HCT116 (cell line): ENCODE measurements at regions not wholly inside any gene's neighbourhood (a gene's known extent, or its start where the extent isn't known, plus 50 kb on each side); places are given as distances from the start of the nearest gene placed in this dataset.

Source experiments
- ATAC-seq: fragments of 200-7000 bp; cut with Tn5 transposase; 2 replicates; pipeline ENCODE4 v1.9.1; 2020; ENCODE audit warnings: mild to moderate bottlenecking, moderate library complexity
- BruUV-seq: library from RNA; stranded (reverse); fragments of 400-500 nt; replicated peaks from 2 replicates; lab custom pipeline; 2021; lab: Mats Ljungman, UMichigan
- CTCF ChIA-PET: fragments of 300-600 bp; sonication (Branson Sonifier 250); formaldehyde crosslinking; loops from one replicate; lab custom pipeline; 2021; ENCODE audit warnings: antibody characterized with exemption; lab: Charles Lee
- POLR2A ChIA-PET: fragments of 300-600, 350-600 bp; sonication (Branson Sonifier 250); formaldehyde crosslinking; loops from one replicate; lab custom pipeline; 2021; ENCODE audit warnings: antibody characterized with exemption; lab: Charles Lee
- RAD21 ChIA-PET, 2 experiments: fragments of 300-600 bp; sonication (Branson Sonifier 250); formaldehyde crosslinking; loops; one replicate each; lab custom pipeline; 2023; ENCODE audit warnings: low total read pairs in 2 of 2; ENCODE audit not compliant: uncharacterized antibody in 2 of 2, unreplicated experiment in 2 of 2, low non-redundant PET in 1 of 2; lab: Charles Lee
- DNase-seq: peaks from one replicate; pipeline ENCODE4 v3.0.0-alpha.2; 2010; ENCODE audit warnings: low read depth, low spot score
- H2AFZ ChIP-seq: fragments of 200-600 bp; shearing (Covaris generic), sonication (generic); 2 replicates; pipeline ENCODE4 v1.6.1; 2017; ENCODE audit warnings: low read depth, mixed run types, mixed read lengths, antibody characterized with exemption, low read length; ENCODE audit not compliant: poor library complexity, severe bottlenecking
- H3K27ac ChIP-seq: 2 replicates; pipeline ENCODE4 v1.5.1; 2012; ENCODE audit warnings: low read depth, low read length
- H3K27me3 ChIP-seq: fragments of 200-600 bp; sonication (generic); 2 replicates; pipeline ENCODE4 v1.6.1; 2016; ENCODE audit warnings: mixed run types, low read length, mixed read lengths; ENCODE audit not compliant: insufficient read depth
- H3K36me3 ChIP-seq, 2 experiments: fragments of 200-500 bp in 1 of 2; fragments of 200-600 bp in 1 of 2; sonication (Bioruptor generic) in 1 of 2; sonication (generic) in 1 of 2; 2 replicates each; pipeline versions ENCODE4 v1.5.1 to v1.6.1; 2014 to 2016; ENCODE audit warnings: low read length in 2 of 2, inconsistent platforms in 1 of 2, mixed read lengths in 1 of 2, mixed run types in 1 of 2; ENCODE audit not compliant: insufficient read depth in 2 of 2, control insufficient read depth in 1 of 2
- H3K4me1 ChIP-seq, 2 experiments: fragments of 200-600 bp in 1 of 2; sonication (generic) in 1 of 2; 2 replicates each; pipeline versions ENCODE4 v1.5.1 to v1.6.1; 2012 to 2017; ENCODE audit warnings: low read length in 2 of 2, inconsistent platforms in 1 of 2, mild to moderate bottlenecking in 1 of 2, mixed read lengths in 1 of 2, mixed run types in 1 of 2, moderate library complexity in 1 of 2; ENCODE audit not compliant: insufficient read depth in 2 of 2, control insufficient read depth in 1 of 2
- H3K4me2 ChIP-seq: fragments of 200-600 bp; sonication (generic); 2 replicates; pipeline ENCODE4 v1.6.1; 2017; ENCODE audit warnings: mixed run types, low read length, mixed read lengths
- H3K4me3 ChIP-seq, 2 experiments: fragments of 200-600 bp in 1 of 2; sonication (generic) in 1 of 2; replicated peaks in 1 of 2; 2 replicates each; pipeline ENCODE4 v1.5.1; 2011 to 2016; ENCODE audit warnings: low read length in 2 of 2, control low read depth in 1 of 2, low read depth in 1 of 2, mild to moderate bottlenecking in 1 of 2, mixed read lengths in 1 of 2, mixed run types in 1 of 2
- H3K79me2 ChIP-seq: fragments of 200-600 bp; sonication (generic); 2 replicates; pipeline ENCODE4 v1.6.1; 2017; ENCODE audit warnings: mild to moderate bottlenecking, mixed run types, low read length, moderate library complexity, mixed read lengths; ENCODE audit not compliant: insufficient read depth
- H3K9ac ChIP-seq: fragments of 200-600 bp; sonication (generic); 2 replicates; pipeline ENCODE4 v1.6.1; 2016; ENCODE audit warnings: low read length, mixed read lengths
- H3K9me2 ChIP-seq: fragments of 200-600 bp; sonication (generic), shearing (Covaris generic); 2 replicates; pipeline ENCODE4 v1.6.1; 2017; ENCODE audit warnings: mixed run types, mild to moderate bottlenecking, moderate library complexity; ENCODE audit not compliant: insufficient read depth
- H3K9me3 ChIP-seq, 2 experiments: fragments of 200-500 bp in 1 of 2; fragments of 200-600 bp in 1 of 2; sonication (Bioruptor generic) in 1 of 2; sonication (generic) in 1 of 2; 2 replicates each; pipeline ENCODE4 v1.6.1; 2014 to 2017; ENCODE audit warnings: low read length in 2 of 2, mixed read lengths in 2 of 2, inconsistent platforms in 1 of 2, low read depth in 1 of 2, mild to moderate bottlenecking in 1 of 2, mixed run types in 1 of 2, moderate library complexity in 1 of 2; ENCODE audit not compliant: control insufficient read depth in 1 of 2, insufficient read depth in 1 of 2
- H4K20me1 ChIP-seq: fragments of 200-600 bp; sonication (generic), shearing (Covaris generic); 2 replicates; pipeline ENCODE4 v1.6.1; 2017; ENCODE audit warnings: mixed run types, mild to moderate bottlenecking, moderate library complexity; ENCODE audit not compliant: insufficient read depth
- EZH2phosphoT487 ChIP-seq: fragments of 200-600 bp; IDR thresholded peaks from 2 replicates; pipeline ENCODE4 v1.6.1; 2018; ENCODE audit warnings: antibody characterized with exemption, borderline replicate concordance
- POLR2AphosphoS5 ChIP-seq: IDR thresholded peaks from 2 replicates; pipeline ENCODE4 v1.6.1; 2011; ENCODE audit warnings: mild to moderate bottlenecking, low read depth, low read length, moderate library complexity
- REST ChIP-seq: IDR thresholded peaks from 2 replicates; pipeline ENCODE4 v1.6.1; 2012; ENCODE audit warnings: low read depth
- intact Hi-C: fragments of 100-400 bp; cut with micrococcal nuclease; formaldehyde crosslinking; loops from 2 replicates; pipeline ENCODE4 v1.10.0; 2022

GRCh38 chr10:20698837-20699236 lies 198.3 kb downstream of the NEBL start:
- no peaks in the 10 kb centered on the region; a peak in 1 of 4 replicates for H3K4me1 ChIP-seq
- no peaks in the 10 kb centered on the region for H3K36me3 ChIP-seq
- no peak overlapping the region for H3K9ac ChIP-seq
- TF ChIP-seq REST, result no peak
- TF ChIP-seq, all 23 proteins: peak for 0
- Histone ChIP-seq H2AFZ (no peak overlapping the region), H3K79me2 (no peaks in the 10 kb centered on the region), H3K27me3 (no peaks in the 10 kb centered on the region), H3K4me2 (no peak overlapping the region), H3K4me3 (no peak overlapping the region), H4K20me1 (no peaks in the 10 kb centered on the region), H3K9me2 (no peaks in the 10 kb centered on the region), H3K9me3 (no peaks in the 10 kb centered on the region), H3K27ac (no peak overlapping the region)
- no TSS peak for BruUV-seq
- ATAC-seq (no peak), DNase-seq (no peak)
- ChIA-PET CTCF (no interaction called here), POLR2A (no interaction called here), RAD21 (no interaction called here)
- intact Hi-C loops, result no loop called here

GRCh38 chr10:20694296-20694695 lies 202.8 kb downstream of the NEBL start:
- ChIA-PET CTCF (no interaction called here), POLR2A (no interaction called here), RAD21 (no interaction called here)
- no peak overlapping the region for H2AFZ ChIP-seq
- no peaks in the 10 kb centered on the region for H4K20me1 ChIP-seq
- no peak overlapping the region for H3K27ac ChIP-seq
- TF ChIP-seq POLR2AphosphoS5 (no peak), EZH2phosphoT487 (no peak)
- no TSS peak for BruUV-seq
- no peak overlapping the region for H3K4me2 ChIP-seq
- H3K79me2 ChIP-seq, result no peaks in the 10 kb centered on the region
- no peaks in the 10 kb centered on the region for H3K9me3 ChIP-seq
- H3K4me1 ChIP-seq, result no peaks in the 10 kb centered on the region; a peak in 1 of 4 replicates
- intact Hi-C loops, result no loop called here
- no peaks in the 10 kb centered on the region for H3K36me3 ChIP-seq
- H3K4me3 ChIP-seq, result no peak overlapping the region
- DNase-seq, result no peak
- no peak overlapping the region for H3K9ac ChIP-seq
- H3K27me3 ChIP-seq, result no peaks in the 10 kb centered on the region
- no peak for ATAC-seq
- H3K9me2 ChIP-seq, result no peaks in the 10 kb centered on the region
